SU-DHL-6 (cell line): ENCODE measurements at regions not wholly inside any gene's neighbourhood (a gene's known extent, or its start where the extent isn't known, plus 50 kb on each side); places are given as distances from the start of the nearest gene placed in this dataset.
"Not testable (repeated sequence)": the region's sequence is repeated elsewhere in the genome, so short reads cannot be mapped to it uniquely, and the experiment has no call there.

Experiments
- H2AFZ ChIP-seq: fragments of 200-600 bp; sonication (generic); 2 replicates; pipeline ENCODE4 v1.6.1; 2014; ENCODE audit warnings: low read depth, mild to moderate bottlenecking, moderate library complexity, mixed read lengths, antibody characterized with exemption, low read length; ENCODE audit not compliant: severe bottlenecking
- H3F3A ChIP-seq: fragments of 200-600 bp; shearing (Covaris generic); 2 replicates; pipeline ENCODE4 v1.6.0; 2016; ENCODE audit warnings: antibody characterized with exemption, mild to moderate bottlenecking; ENCODE audit not compliant: insufficient read depth
- H3K27ac ChIP-seq: fragments of 200-600 bp; sonication (generic); 2 replicates; pipeline ENCODE4 v1.5.1; 2016; ENCODE audit warnings: low read depth, mild to moderate bottlenecking, low read length, moderate library complexity, mixed read lengths
- H3K27me3 ChIP-seq: fragments of 200-600 bp; sonication (generic), shearing (Covaris generic); 2 replicates; pipeline ENCODE4 v1.6.0; 2014; ENCODE audit warnings: mild to moderate bottlenecking, low read length
- H3K36me3 ChIP-seq: fragments of 200-600 bp; sonication (generic); 2 replicates; pipeline ENCODE4 v1.6.1; 2014; ENCODE audit warnings: mild to moderate bottlenecking, low read length, mixed read lengths
- H3K4me2 ChIP-seq: fragments of 300-600, 200-600 bp; shearing (Covaris generic), sonication (generic); 2 replicates; pipeline ENCODE4 v1.6.0; 2014; ENCODE audit warnings: low read length, low read depth, mild to moderate bottlenecking; ENCODE audit not compliant: poor library complexity, severe bottlenecking
- H3K4me3 ChIP-seq: fragments of 200-600 bp; sonication (generic); 2 replicates; pipeline ENCODE4 v1.5.1; 2014; ENCODE audit warnings: antibody characterized with exemption, low read length, mild to moderate bottlenecking, mixed read lengths; ENCODE audit not compliant: insufficient read depth, poor library complexity, severe bottlenecking
- H3K79me2 ChIP-seq: fragments of 200-600 bp; sonication (generic); 2 replicates; pipeline ENCODE4 v1.6.1; 2014; ENCODE audit warnings: mild to moderate bottlenecking, low read length, moderate library complexity; ENCODE audit not compliant: insufficient read depth
- H3K9ac ChIP-seq: fragments of 200-600 bp; sonication (generic); 2 replicates; pipeline ENCODE4 v1.7.0; 2014; ENCODE audit warnings: mild to moderate bottlenecking, low read length
- H3K9me2 ChIP-seq: fragments of 200-600 bp; sonication (generic); replicated peaks from 2 replicates; pipeline ENCODE4 v1.6.1; 2014; ENCODE audit warnings: low read length; ENCODE audit not compliant: insufficient read depth
- H3K9me3 ChIP-seq: fragments of 200-600 bp; sonication (generic); 2 replicates; pipeline ENCODE4 v1.6.1; 2014; ENCODE audit warnings: low read length, mixed read lengths; ENCODE audit not compliant: insufficient read depth
- H4K20me1 ChIP-seq: fragments of 200-600 bp; sonication (generic); 2 replicates; pipeline ENCODE4 v1.6.1; 2014; ENCODE audit warnings: low read depth, mild to moderate bottlenecking, antibody characterized with exemption, low read length, moderate library complexity, mixed read lengths
- CTCF ChIP-seq: fragments of 200-600 bp; sonication (generic); IDR thresholded peaks from one replicate; pipeline ENCODE4 v1.5.1; 2017; ENCODE audit warnings: antibody characterized with exemption, mild to moderate bottlenecking, low read length, moderate library complexity; ENCODE audit not compliant: insufficient read depth, poor library complexity, severe bottlenecking
- EZH2phosphoT487 ChIP-seq: fragments of 200-600 bp; sonication (generic), shearing (Covaris generic); conservative IDR thresholded peaks from 2 replicates; pipeline ENCODE4 v1.6.1; 2018; ENCODE audit warnings: mild to moderate bottlenecking, antibody characterized with exemption, low read length, moderate library complexity, mixed read lengths

- Histone ChIP-seq H2AFZ (no peak overlapping the region), H4K20me1 (no peaks in the 10 kb centered on the region), H3K79me2 (no peaks in the 10 kb centered on the region), H3K9ac (no peak overlapping the region), H3K4me2 (no peak overlapping the region), H3F3A (no peaks in the 10 kb centered on the region), H3K9me2 (no peaks in the 10 kb centered on the region), H3K36me3 (no peaks in the 10 kb centered on the region), H3K9me3 (no peaks in the 10 kb centered on the region), H3K4me3 (no peak overlapping the region), H3K27ac (no peak overlapping the region), H3K27me3 (no peaks in the 10 kb centered on the region)
- TF ChIP-seq CTCF (no peak), EZH2phosphoT487 (no peak)
These were observed 254.4 kb downstream of the FAM72C start for GRCh38 chr1:143717434-143717833.

GRCh38 chr1:143714913-143715312 is 256.9 kb downstream of the FAM72C start:
- H2AFZ ChIP-seq, H3K9ac ChIP-seq, H4K20me1 ChIP-seq, H3K27me3 ChIP-seq, H3K4me2 ChIP-seq, H3K4me3 ChIP-seq, H3K36me3 ChIP-seq, H3K9me2 ChIP-seq, H3K27ac ChIP-seq, H3K9me3 ChIP-seq, H3K79me2 ChIP-seq, H3F3A ChIP-seq: not testable (repeated sequence)

GRCh38 chr1:143709606-143710259 is 262.1 kb downstream of the FAM72C start:
- not testable (repeated sequence) for H2AFZ ChIP-seq

GRCh38 chr1:143702739-143703138 is 269.0 kb downstream of the FAM72C start:
- not testable (repeated sequence) for H3K9me2 ChIP-seq, H3K9me3 ChIP-seq, H3K36me3 ChIP-seq, H3K27ac ChIP-seq, H2AFZ ChIP-seq, H3K9ac ChIP-seq, H3K4me2 ChIP-seq, H3K4me3 ChIP-seq, H3K27me3 ChIP-seq, H3K79me2 ChIP-seq, H3F3A ChIP-seq, H4K20me1 ChIP-seq

More at GRCh38 chr1:143709606-143710259, 262.1 kb downstream of the FAM72C start:
- TF ChIP-seq CTCF = peak; percentile 24
- H3F3A ChIP-seq, H3K27me3 ChIP-seq, H4K20me1 ChIP-seq, H3K9ac ChIP-seq, H3K79me2 ChIP-seq, H3K9me2 ChIP-seq, H3K9me3 ChIP-seq, H3K27ac ChIP-seq, H3K4me3 ChIP-seq, H3K36me3 ChIP-seq: not testable (repeated sequence)
- H3K4me2 ChIP-seq = peak overlapping the region; percentile 20
